HG02571 (cell line): ENCODE measurements at regions not wholly inside any gene's neighbourhood (a gene's known extent, or its start where the extent isn't known, plus 50 kb on each side); places are given as distances from the start of the nearest gene placed in this dataset.
"Not testable (repeated sequence)": the region's sequence is repeated elsewhere in the genome, so short reads cannot be mapped to it uniquely, and the experiment has no call there.

Experiments used
- ATAC-seq: cut with Tn5 transposase; IDR thresholded peaks from one replicate; pipeline ENCODE4 v1.9.1; 2021; ENCODE audit warnings: mild to moderate bottlenecking, moderate library complexity; ENCODE audit not compliant: unreplicated experiment

DNA sequence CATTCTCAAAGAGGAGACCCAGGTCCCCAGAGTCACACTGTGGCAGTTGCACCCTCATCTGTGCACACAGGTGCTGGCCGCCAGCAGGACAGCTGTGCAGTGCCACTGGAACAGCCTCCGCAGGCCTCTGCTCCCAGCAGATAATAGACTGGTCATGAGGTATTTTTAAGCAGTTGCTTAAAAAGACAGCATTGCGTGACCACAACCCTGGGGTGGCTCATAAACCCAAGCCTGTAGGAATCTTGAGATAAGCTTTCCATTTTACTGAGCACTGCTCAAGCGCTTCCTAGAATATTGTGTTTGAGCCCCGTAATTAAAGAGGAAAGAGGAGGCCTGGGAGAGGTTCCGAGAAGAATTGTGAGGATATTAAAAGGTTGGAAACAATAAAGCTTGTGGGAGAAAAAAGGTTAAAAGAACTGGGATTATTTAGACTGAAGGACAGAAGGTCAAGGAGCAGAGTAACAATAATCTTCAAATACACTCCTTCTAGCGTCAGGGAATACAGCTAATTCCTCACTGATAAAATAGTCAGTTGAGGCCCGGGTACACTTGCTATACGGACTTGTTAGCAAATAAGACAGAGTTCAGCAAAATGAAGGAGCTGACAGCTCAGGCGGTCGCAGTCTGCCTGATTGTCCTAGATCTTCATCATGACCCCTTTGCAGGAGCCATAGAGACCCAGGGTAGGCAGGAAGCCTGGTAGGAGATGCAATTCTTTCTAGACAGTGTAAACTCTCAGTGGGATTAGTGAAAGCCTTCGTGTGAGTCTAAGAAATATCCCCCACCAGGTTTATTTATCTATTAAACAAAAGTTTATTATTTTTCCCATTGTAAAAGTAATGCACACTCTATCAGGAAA lies 86.2 kb upstream of the KIT start:
- ATAC-seq = no peak

DNA sequence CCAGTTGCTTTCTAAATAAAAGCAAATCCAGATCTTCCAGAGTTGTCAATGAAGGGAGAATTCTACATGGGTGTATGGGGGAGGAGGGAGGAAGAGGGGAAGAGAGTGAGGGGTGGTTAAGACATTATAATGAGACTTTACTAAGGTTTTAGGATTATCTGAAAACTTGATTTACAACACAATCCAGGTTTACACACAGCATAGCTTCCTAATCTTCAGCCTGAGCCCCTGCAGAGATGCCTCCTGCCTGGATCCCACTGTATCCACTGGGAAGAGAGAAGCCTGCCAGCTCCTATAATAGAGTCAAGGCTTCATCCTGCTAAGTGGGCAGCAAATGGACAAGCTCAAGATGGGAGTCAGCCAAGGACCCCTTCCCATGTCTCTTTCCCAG lies 85.6 kb upstream of the KIT start:
- ATAC-seq = no peak

DNA sequence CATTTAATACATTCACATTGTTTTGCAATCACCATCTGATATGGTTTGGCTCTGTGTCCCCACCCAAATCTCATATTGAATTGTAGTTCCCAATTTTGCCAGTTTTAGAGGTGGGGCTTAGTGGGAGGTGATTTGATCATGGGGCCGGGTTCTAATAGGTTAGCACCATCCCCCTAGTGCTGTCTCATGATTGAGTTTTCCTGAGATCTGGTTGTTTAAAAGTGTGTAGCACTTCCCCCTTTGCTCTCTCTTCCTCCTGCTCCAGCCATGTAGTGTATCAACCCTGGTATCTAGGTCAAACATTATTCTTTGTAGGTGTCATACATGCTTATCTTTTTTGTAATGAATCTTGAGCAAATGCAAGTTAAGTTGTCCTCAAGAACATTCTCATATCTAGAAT lies 83.3 kb upstream of the KIT start:
- no peak for ATAC-seq

DNA sequence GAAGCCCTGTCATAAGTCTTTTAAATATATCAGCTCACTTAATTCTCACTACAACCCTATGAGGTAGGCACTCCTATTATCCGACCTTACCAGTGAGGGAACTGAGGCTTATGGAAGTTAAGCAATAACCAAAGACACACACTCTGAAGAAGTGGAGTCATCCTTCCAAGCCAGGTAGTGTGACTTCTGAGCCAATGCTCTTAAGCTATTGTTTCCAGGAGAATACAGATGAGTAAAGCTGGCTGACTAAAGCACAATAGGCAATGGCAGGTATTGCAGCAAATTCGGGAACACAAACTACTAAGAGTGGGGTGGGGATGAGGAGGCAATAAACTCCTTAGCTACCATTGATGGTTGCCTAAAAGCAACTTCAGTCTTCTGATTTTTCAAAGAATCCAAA lies 81.8 kb upstream of the KIT start:
- ATAC-seq = no peak

- ATAC-seq = no peak
Measured at GRCh38 chr4:54581807-54582206, 76.0 kb upstream of the KIT start.

GRCh38 chr4:54585321-54586000 lies 72.3 kb upstream of the KIT start:
- no peak for ATAC-seq

- no peak for ATAC-seq
Measured at GRCh38 chr4:54586320-54586955, 71.3 kb upstream of the KIT start.

DNA sequence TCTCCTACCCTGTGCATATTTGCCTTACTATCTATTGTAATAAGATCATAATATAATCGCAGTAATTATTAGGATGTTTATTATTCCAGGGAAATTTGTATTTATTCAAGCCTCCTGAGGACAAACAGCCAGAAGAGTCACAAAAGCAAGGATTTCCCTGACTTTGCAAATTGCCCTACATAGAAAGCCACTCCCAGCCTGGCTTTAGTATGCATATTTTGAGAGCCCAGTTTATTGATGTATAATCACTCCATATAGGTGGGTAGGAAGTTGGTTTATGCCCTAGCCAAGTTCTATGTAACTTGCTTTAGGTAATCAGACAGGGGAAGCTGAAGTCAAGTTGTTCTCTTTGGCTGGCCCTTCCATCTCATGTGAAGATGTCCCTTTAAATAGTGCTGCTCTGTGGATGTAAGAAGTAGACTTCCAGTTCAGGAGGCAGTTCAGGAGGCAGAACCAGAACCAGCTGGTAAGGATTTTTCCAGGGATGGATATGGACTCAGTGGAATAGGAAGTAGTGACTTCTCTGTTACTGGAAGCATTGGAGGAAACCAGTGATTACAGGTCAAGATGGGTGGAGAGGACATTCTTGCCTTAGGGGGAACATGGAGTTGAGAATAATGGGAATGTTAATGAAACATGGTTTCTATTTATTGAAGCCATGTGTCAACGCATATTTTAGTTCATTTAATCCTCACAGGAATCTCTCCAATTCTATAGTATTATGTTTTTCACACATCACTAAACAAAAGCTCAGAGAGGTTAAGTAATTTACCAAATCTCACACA lies 70.5 kb upstream of the KIT start:
- no peak for ATAC-seq

GRCh38 chr4:54588404-54588803 lies 69.4 kb upstream of the KIT start:
- ATAC-seq = no peak

- no peak for ATAC-seq
Measured at GRCh38 chr4:54589586-54589985, 68.2 kb upstream of the KIT start.

- ATAC-seq = no peak
Measured at GRCh38 chr4:54593795-54594322, 63.9 kb upstream of the KIT start.

DNA sequence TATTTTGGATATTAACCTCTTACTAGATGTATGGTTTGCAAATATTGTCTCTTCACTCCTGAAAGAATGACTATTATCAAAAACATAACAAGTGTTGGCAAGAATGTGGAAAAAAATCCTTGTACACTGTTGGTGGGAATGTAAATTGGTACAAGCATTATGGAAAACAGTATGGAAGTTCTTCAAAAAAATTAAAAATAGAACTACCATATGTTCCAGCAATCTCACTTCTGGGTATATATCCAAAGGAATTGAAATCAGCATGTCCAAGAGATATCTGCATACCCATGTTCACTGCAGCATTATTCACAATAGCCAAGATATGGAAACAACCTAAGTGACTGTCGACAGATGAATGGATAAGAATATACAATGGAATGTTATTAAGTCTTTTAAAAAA lies 61.6 kb upstream of the KIT start:
- ATAC-seq = no peak

- ATAC-seq = not testable (repeated sequence)
Measured at GRCh38 chr4:54597678-54598077, 60.1 kb upstream of the KIT start.

- not testable (repeated sequence) for ATAC-seq
Measured at GRCh38 chr4:54602175-54602574, 55.6 kb upstream of the KIT start.

DNA sequence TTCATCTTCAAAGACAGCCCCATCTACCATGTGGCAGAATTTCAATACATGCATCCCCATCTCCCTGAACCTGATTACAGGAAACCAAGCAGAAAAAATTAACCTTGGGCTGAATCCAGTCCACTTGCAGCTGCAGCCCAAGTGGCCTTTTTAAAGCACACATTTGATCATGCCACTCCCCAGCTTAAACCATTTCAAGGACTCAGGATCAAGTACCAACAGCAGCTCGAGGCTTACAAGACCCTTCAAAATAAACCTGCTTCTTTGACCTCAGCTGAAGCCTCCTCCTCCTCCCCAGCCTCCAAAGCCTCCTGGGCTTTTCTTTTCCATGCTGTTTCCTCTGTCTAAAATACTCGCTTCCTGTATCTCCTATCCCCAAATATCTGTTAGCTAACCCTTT lies 50.7 kb upstream of the KIT start:
- no peak for ATAC-seq

- ATAC-seq = no peak
Measured at GRCh38 chr4:54607521-54607920, 50.2 kb upstream of the KIT start.
